22Rv1 (cell line): ENCODE measurements at regions not wholly inside any gene's neighbourhood (a gene's known extent, or its start where the extent isn't known, plus 50 kb on each side); places are given as distances from the start of the nearest gene placed in this dataset.

Experiments
- ZFX ChIP-seq: fragments of 450-650 bp; IDR thresholded peaks from 2 replicates; pipeline ENCODE4 v1.6.1; 2017; ENCODE audit warnings: antibody characterized with exemption, borderline replicate concordance
- TF ChIP-seq, protein P1 (sequence below): fragments of 450-650 bp; IDR thresholded peaks from 2 replicates; pipeline ENCODE4 v1.5.1; 2017; ENCODE audit warnings: mild to moderate bottlenecking

DNA sequence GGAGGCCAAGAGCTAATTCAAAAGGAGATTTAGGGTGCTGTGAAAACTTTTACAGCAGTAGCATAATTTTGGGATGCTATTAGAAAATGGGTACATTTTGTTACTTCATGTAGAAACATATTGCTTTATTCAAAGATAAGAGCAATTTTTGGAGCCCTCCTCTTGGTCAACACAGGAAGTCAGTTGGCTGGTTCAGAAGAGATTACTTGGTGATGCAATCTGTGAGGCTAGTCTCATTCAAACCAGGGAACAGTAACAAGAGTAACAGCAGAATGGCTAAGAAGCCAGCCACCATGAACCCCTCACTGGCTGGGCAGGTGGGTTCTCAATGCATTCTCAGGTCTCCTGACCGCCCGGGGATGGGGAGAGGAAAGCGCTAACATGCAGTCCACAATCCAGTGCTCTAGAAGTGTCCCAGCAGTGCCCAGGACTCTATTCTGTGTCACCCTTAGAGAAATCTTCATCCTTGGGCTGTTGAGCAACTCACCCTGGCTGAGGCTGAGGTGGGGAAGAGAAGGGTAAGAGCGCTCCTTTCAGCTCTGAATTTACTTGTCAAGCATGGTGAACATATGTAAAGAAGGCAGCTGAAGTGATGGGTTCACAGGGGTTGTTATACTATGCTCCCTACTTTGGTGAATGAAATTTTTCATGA lies 262.2 kb upstream of the UBASH3B start:
- TF ChIP-seq, protein P1, sequence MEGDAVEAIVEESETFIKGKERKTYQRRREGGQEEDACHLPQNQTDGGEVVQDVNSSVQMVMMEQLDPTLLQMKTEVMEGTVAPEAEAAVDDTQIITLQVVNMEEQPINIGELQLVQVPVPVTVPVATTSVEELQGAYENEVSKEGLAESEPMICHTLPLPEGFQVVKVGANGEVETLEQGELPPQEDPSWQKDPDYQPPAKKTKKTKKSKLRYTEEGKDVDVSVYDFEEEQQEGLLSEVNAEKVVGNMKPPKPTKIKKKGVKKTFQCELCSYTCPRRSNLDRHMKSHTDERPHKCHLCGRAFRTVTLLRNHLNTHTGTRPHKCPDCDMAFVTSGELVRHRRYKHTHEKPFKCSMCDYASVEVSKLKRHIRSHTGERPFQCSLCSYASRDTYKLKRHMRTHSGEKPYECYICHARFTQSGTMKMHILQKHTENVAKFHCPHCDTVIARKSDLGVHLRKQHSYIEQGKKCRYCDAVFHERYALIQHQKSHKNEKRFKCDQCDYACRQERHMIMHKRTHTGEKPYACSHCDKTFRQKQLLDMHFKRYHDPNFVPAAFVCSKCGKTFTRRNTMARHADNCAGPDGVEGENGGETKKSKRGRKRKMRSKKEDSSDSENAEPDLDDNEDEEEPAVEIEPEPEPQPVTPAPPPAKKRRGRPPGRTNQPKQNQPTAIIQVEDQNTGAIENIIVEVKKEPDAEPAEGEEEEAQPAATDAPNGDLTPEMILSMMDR = no peak
- no peak for TF ChIP-seq ZFX
